Neuronal stem cell (in vitro differentiated cells): ENCODE measurements at regions not wholly inside any gene's neighbourhood (a gene's known extent, or its start where the extent isn't known, plus 50 kb on each side); places are given as distances from the start of the nearest gene placed in this dataset.

Experiments
- DNase-seq: peaks from one replicate; pipeline ENCODE4 v3.0.0-alpha.2; 2013; ENCODE audit warnings: low spot score
- H2AFZ ChIP-seq: one replicate; pipeline ENCODE4 v1.6.1; 2013; ENCODE audit warnings: mild to moderate bottlenecking, low read length, inconsistent platforms
- H2AK5ac ChIP-seq: 2 replicates; pipeline ENCODE4 v1.6.1; 2013; ENCODE audit warnings: low read depth, mild to moderate bottlenecking, inconsistent platforms, low read length, moderate library complexity, mixed read lengths
- H2BK120ac ChIP-seq: 2 replicates; pipeline ENCODE4 v1.6.1; 2013; ENCODE audit warnings: low read depth, mild to moderate bottlenecking, inconsistent platforms, low read length, moderate library complexity, mixed read lengths
- H2BK12ac ChIP-seq: one replicate; pipeline ENCODE4 v1.6.1; 2013; ENCODE audit warnings: low read length, inconsistent platforms
- H2BK15ac ChIP-seq: 2 replicates; pipeline ENCODE4 v1.6.1; 2013; ENCODE audit warnings: mild to moderate bottlenecking, low read length, inconsistent platforms, mixed read lengths
- H2BK5ac ChIP-seq: one replicate; pipeline ENCODE4 v1.6.1; 2013; ENCODE audit warnings: inconsistent platforms, mild to moderate bottlenecking, low read length, moderate library complexity
- H3K14ac ChIP-seq: one replicate; pipeline ENCODE4 v1.6.1; 2013; ENCODE audit warnings: low read length, inconsistent platforms
- H3K18ac ChIP-seq: 2 replicates; pipeline ENCODE4 v1.6.1; 2013; ENCODE audit warnings: low read length, inconsistent platforms
- H3K23ac ChIP-seq: 2 replicates; pipeline ENCODE4 v1.6.1; 2013; ENCODE audit warnings: low read depth, mild to moderate bottlenecking, mixed read lengths, low read length, inconsistent platforms; ENCODE audit not compliant: poor library complexity
- H3K27ac ChIP-seq: replicated peaks from 3 replicates; pipeline ENCODE4 v1.5.1; 2013; ENCODE audit warnings: low read length, inconsistent platforms
- H3K27me3 ChIP-seq, 3 experiments: 2 replicates each; pipeline ENCODE4 v1.6.1; 2013; ENCODE audit warnings: low read length in 3 of 3, mild to moderate bottlenecking in 2 of 3, inconsistent platforms in 1 of 3, low read depth in 1 of 3, mixed read lengths in 1 of 3, moderate library complexity in 1 of 3; ENCODE audit not compliant: control insufficient read depth in 3 of 3, insufficient read depth in 3 of 3
- H3K36me3 ChIP-seq, 2 donors: replicated peaks in 1 of 2; 2 replicates each; pipeline ENCODE4 v1.6.1; 2013; ENCODE audit warnings: low read length in 2 of 2; ENCODE audit not compliant: control insufficient read depth in 2 of 2, insufficient read depth in 2 of 2
- H3K4ac ChIP-seq: 2 replicates; pipeline ENCODE4 v1.6.1; 2013; ENCODE audit warnings: inconsistent platforms, mild to moderate bottlenecking, low read length, moderate library complexity
- H3K4me1 ChIP-seq, 2 donors: 1 replicate in 1 of 2; 2 replicates in 1 of 2; pipeline ENCODE4 v1.6.1; 2013; ENCODE audit warnings: low read length in 2 of 2, low read depth in 1 of 2; ENCODE audit not compliant: control insufficient read depth in 2 of 2, insufficient read depth in 1 of 2
- H3K4me2 ChIP-seq: one replicate; pipeline ENCODE4 v1.6.1; 2013; ENCODE audit warnings: mild to moderate bottlenecking, low read length, inconsistent platforms; ENCODE audit not compliant: insufficient read depth, poor library complexity, severe bottlenecking
- H3K4me3 ChIP-seq, 2 donors: 2 replicates each; pipeline ENCODE4 v1.5.1; 2013; ENCODE audit warnings: low read length in 2 of 2, mild to moderate bottlenecking in 2 of 2, inconsistent platforms in 1 of 2, moderate library complexity in 1 of 2
- H3K79me1 ChIP-seq: one replicate; pipeline ENCODE4 v1.6.1; 2013; ENCODE audit warnings: low read depth, mild to moderate bottlenecking, inconsistent platforms, low read length, moderate library complexity
- H3K9ac ChIP-seq: one replicate; pipeline ENCODE4 v1.6.1; 2013; ENCODE audit warnings: mild to moderate bottlenecking, low read depth, low read length, inconsistent platforms; ENCODE audit not compliant: poor library complexity
- H3K9me3 ChIP-seq, 2 donors: replicated peaks in 1 of 2; 2 replicates each; pipeline versions ENCODE3 to v1.6.1; 2013; ENCODE audit warnings: low read length in 2 of 2, mild to moderate bottlenecking in 2 of 2, inconsistent platforms in 1 of 2, low read depth in 1 of 2, mixed read lengths in 1 of 2, moderate library complexity in 1 of 2; ENCODE audit not compliant: control insufficient read depth in 2 of 2, insufficient read depth in 1 of 2
- H4K8ac ChIP-seq: one replicate; pipeline ENCODE4 v1.6.1; 2013; ENCODE audit warnings: low read depth, mild to moderate bottlenecking, inconsistent platforms, low read length, moderate library complexity
- H4K91ac ChIP-seq: one replicate; pipeline ENCODE4 v1.6.1; 2013; ENCODE audit warnings: low read length, low read depth, mild to moderate bottlenecking, inconsistent platforms; ENCODE audit not compliant: poor library complexity
- WGBS, 2 donors: extraction: QIAGEN DNeasy Blood & Tissue Kit; methylation state at CpG; one replicate each; pipeline ENCODE4 v1.1.7; 2013; ENCODE audit warnings: missing lambda C conversion rate in 2 of 2, mixed read lengths in 1 of 2; ENCODE audit not compliant: insufficient read length in 2 of 2, insufficient replicate concordance in 1 of 2; ENCODE audit errors: extremely low coverage in 2 of 2; 5-methylcytosine and 5-hydroxymethylcytosine counted together

GRCh38 chr7:20012100-20012499 lies 205.1 kb downstream of the MACC1 start:
- H3K27ac ChIP-seq = no peak overlapping the region
- H3K36me3 ChIP-seq = no peaks in the 10 kb centered on the region
- no peak overlapping the region for H2BK120ac ChIP-seq
- no peak overlapping the region for H3K14ac ChIP-seq
- no peak overlapping the region for H3K4me2 ChIP-seq
- H2BK5ac ChIP-seq = no peak overlapping the region
- H3K4me3 ChIP-seq = no peak overlapping the region
- no peak overlapping the region for H2BK12ac ChIP-seq
- H3K27me3 ChIP-seq = no peaks in the 10 kb centered on the region
- no peak overlapping the region for H4K91ac ChIP-seq
- no CpG with 5 or more reads among the region's 2 CpGs for WGBS, 2 donors
- no peak for DNase-seq
- H3K4ac ChIP-seq = no peak overlapping the region
- H2BK15ac ChIP-seq = no peak overlapping the region
- no peak overlapping the region for H2AK5ac ChIP-seq
- no peak overlapping the region for H4K8ac ChIP-seq
- H3K18ac ChIP-seq = no peak overlapping the region
- no peak overlapping the region for H3K23ac ChIP-seq
- no peak overlapping the region for H2AFZ ChIP-seq
- no peaks in the 10 kb centered on the region for H3K4me1 ChIP-seq
- no peaks in the 10 kb centered on the region for H3K79me1 ChIP-seq
- no peaks in the 10 kb centered on the region for H3K9me3 ChIP-seq
- no peak overlapping the region for H3K9ac ChIP-seq

- H3K9me3 ChIP-seq = no peaks in the 10 kb centered on the region
- no peaks in the 10 kb centered on the region for H3K27me3 ChIP-seq
- H3K36me3 ChIP-seq = no peaks in the 10 kb centered on the region
- H4K91ac ChIP-seq = no peak overlapping the region
- no peaks in the 10 kb centered on the region for H3K4me1 ChIP-seq
- no CpG with 5 or more reads among the region's 1 CpG for WGBS, 2 donors
- H3K9ac ChIP-seq = no peak overlapping the region
- no peak overlapping the region for H2BK5ac ChIP-seq
- DNase-seq = no peak
- no peak overlapping the region for H3K27ac ChIP-seq
- no peak overlapping the region for H3K4me3 ChIP-seq
- H3K4ac ChIP-seq = no peak overlapping the region
- H3K4me2 ChIP-seq = no peak overlapping the region
- no peak overlapping the region for H2BK12ac ChIP-seq
- no peak overlapping the region for H3K14ac ChIP-seq
- no peaks in the 10 kb centered on the region for H3K79me1 ChIP-seq
- H2BK120ac ChIP-seq = no peak overlapping the region
- H2AK5ac ChIP-seq = no peak overlapping the region
- H2AFZ ChIP-seq = no peak overlapping the region
- no peak overlapping the region for H3K18ac ChIP-seq
- H2BK15ac ChIP-seq = no peak overlapping the region
- no peak overlapping the region for H4K8ac ChIP-seq
- no peak overlapping the region for H3K23ac ChIP-seq
These were observed 206.3 kb downstream of the MACC1 start for GRCh38 chr7:20010877-20011276.

- H3K27me3 ChIP-seq = no peaks in the 10 kb centered on the region
- no peak overlapping the region for H3K27ac ChIP-seq
- no peak overlapping the region for H2BK120ac ChIP-seq
- H3K4me2 ChIP-seq = no peak overlapping the region
- H3K4me1 ChIP-seq = no peaks in the 10 kb centered on the region
- DNase-seq = no peak
- no peaks in the 10 kb centered on the region for H3K36me3 ChIP-seq
- H3K14ac ChIP-seq = no peak overlapping the region
- no peaks in the 10 kb centered on the region for H3K9me3 ChIP-seq
- no peak overlapping the region for H3K23ac ChIP-seq
- no peak overlapping the region for H2BK5ac ChIP-seq
- no peak overlapping the region for H3K18ac ChIP-seq
- no peak overlapping the region for H4K91ac ChIP-seq
- H3K4ac ChIP-seq = no peak overlapping the region
- no peak overlapping the region for H2BK15ac ChIP-seq
- H2AFZ ChIP-seq = no peak overlapping the region
- H3K9ac ChIP-seq = no peak overlapping the region
- no peak overlapping the region for H4K8ac ChIP-seq
- H2BK12ac ChIP-seq = no peak overlapping the region
- no peak overlapping the region for H2AK5ac ChIP-seq
- H3K79me1 ChIP-seq = no peaks in the 10 kb centered on the region
- H3K4me3 ChIP-seq = no peak overlapping the region
These were observed 209.7 kb downstream of the MACC1 start for GRCh38 chr7:20007510-20007909.

GRCh38 chr7:20005081-20005480 lies 212.1 kb downstream of the MACC1 start:
- no peaks in the 10 kb centered on the region for H3K4me1 ChIP-seq
- H3K4ac ChIP-seq = no peak overlapping the region
- no peak overlapping the region for H2AFZ ChIP-seq
- no peak overlapping the region for H3K23ac ChIP-seq
- no peak overlapping the region for H2AK5ac ChIP-seq
- no peak overlapping the region for H2BK15ac ChIP-seq
- no peak overlapping the region for H3K9ac ChIP-seq
- no peak overlapping the region for H2BK5ac ChIP-seq
- no peak overlapping the region for H3K18ac ChIP-seq
- no peak overlapping the region for H4K8ac ChIP-seq
- no peaks in the 10 kb centered on the region for H3K79me1 ChIP-seq
- no peak for DNase-seq
- no peak overlapping the region for H3K14ac ChIP-seq
- H3K4me2 ChIP-seq = no peak overlapping the region
- no peak overlapping the region for H3K4me3 ChIP-seq
- H3K9me3 ChIP-seq = no peaks in the 10 kb centered on the region
- no peaks in the 10 kb centered on the region for H3K27me3 ChIP-seq
- no peaks in the 10 kb centered on the region for H3K36me3 ChIP-seq
- no peak overlapping the region for H2BK12ac ChIP-seq
- no peak overlapping the region for H4K91ac ChIP-seq
- H2BK120ac ChIP-seq = no peak overlapping the region
- WGBS, 2 donors = no CpG with 5 or more reads among the region's 3 CpGs
- H3K27ac ChIP-seq = no peak overlapping the region
